ENCODE measurements at regions not wholly inside any gene's neighbourhood (a gene's known extent, or its start where the extent isn't known, plus 50 kb on each side); places are given as distances from the start of the nearest gene placed in this dataset.

- Histone ChIP-seq H3K36me3 (ENCODE audit: insufficient read depth, low read length) (no peaks in the 10 kb centered on the region), H3K9me3 (ENCODE audit: control insufficient read depth in 1 of 2, insufficient read depth in 1 of 2, low read length in 2 of 2) (no peaks in the 10 kb centered on the region), H3K4me3 (ENCODE audit: low read length) (no peak overlapping the region), H3K4me1 (ENCODE audit: insufficient read depth, low read length) (no peaks in the 10 kb centered on the region), H3K27ac (ENCODE audit: low read depth in 1 of 2, low read length in 2 of 2) (no peak overlapping the region), H3K27me3 (ENCODE audit: control insufficient read depth in 1 of 2, insufficient read depth in 2 of 2, low read length in 2 of 2) (no peaks in the 10 kb centered on the region)
- intact Hi-C loops (cut with DNase I, micrococcal nuclease): no loop called here
- Mint-ChIP-seq H3K4me1 (ENCODE audit: low read depth) (no peaks in the 10 kb centered on the region), H3K9me3 (peaks cover 11% of the 10 kb centered on the region), H3K4me3 (no peak overlapping the region), H3K27ac (no peak overlapping the region), H3K36me3 (ENCODE audit: low read depth) (no peaks in the 10 kb centered on the region), H3K27me3 (peaks cover 4% of the 10 kb centered on the region)
- ATAC-seq (ENCODE audit: poor library complexity): no peak
- DNase-seq: no peak
- ChIA-PET POLR2A (no interaction called here), CTCF (no interaction called here)
- no peak for TF ChIP-seq CTCF (IDR thresholded peaks at IDR 0.05)
Measured at GRCh38 chr1:209150114-209150513, 433.4 kb upstream of the CAMK1G start.

- no peak for DNase-seq
- Histone ChIP-seq H3K36me3 (ENCODE audit: insufficient read depth, low read length) (no peaks in the 10 kb centered on the region), H3K27me3 (ENCODE audit: control insufficient read depth in 1 of 2, insufficient read depth in 2 of 2, low read length in 2 of 2) (no peaks in the 10 kb centered on the region), H3K9me3 (ENCODE audit: control insufficient read depth in 1 of 2, insufficient read depth in 1 of 2, low read length in 2 of 2) (no peaks in the 10 kb centered on the region), H3K4me3 (ENCODE audit: low read length) (no peak overlapping the region), H3K27ac (ENCODE audit: low read depth in 1 of 2, low read length in 2 of 2) (no peak overlapping the region), H3K4me1 (ENCODE audit: insufficient read depth, low read length) (no peaks in the 10 kb centered on the region)
- H3K27ac Mint-ChIP-seq: no peak overlapping the region
- ChIA-PET POLR2A (no interaction called here), CTCF (no interaction called here)
- peaks cover 11% of the 10 kb centered on the region for H3K9me3 Mint-ChIP-seq
- ATAC-seq (ENCODE audit: poor library complexity): no peak
- intact Hi-C loops (cut with DNase I, micrococcal nuclease): no loop called here
- no peaks in the 10 kb centered on the region for H3K4me1 Mint-ChIP-seq (ENCODE audit: low read depth)
- H3K4me3 Mint-ChIP-seq: no peak overlapping the region
- no peaks in the 10 kb centered on the region for H3K36me3 Mint-ChIP-seq (ENCODE audit: low read depth)
- no peak for TF ChIP-seq CTCF (IDR thresholded peaks at IDR 0.05)
- no peaks in the 10 kb centered on the region for H3K27me3 Mint-ChIP-seq
Measured at GRCh38 chr1:209153411-209153810, 430.1 kb upstream of the CAMK1G start.

- intact Hi-C loops (cut with DNase I, micrococcal nuclease): no loop called here
- no peaks in the 10 kb centered on the region for H3K27me3 Mint-ChIP-seq
- Histone ChIP-seq H3K4me1 (ENCODE audit: insufficient read depth, low read length) (no peaks in the 10 kb centered on the region), H3K9me3 (ENCODE audit: control insufficient read depth in 1 of 2, insufficient read depth in 1 of 2, low read length in 2 of 2) (no peaks in the 10 kb centered on the region), H3K36me3 (ENCODE audit: insufficient read depth, low read length) (no peaks in the 10 kb centered on the region), H3K27me3 (ENCODE audit: control insufficient read depth in 1 of 2, insufficient read depth in 2 of 2, low read length in 2 of 2) (no peaks in the 10 kb centered on the region), H3K4me3 (ENCODE audit: low read length) (no peak overlapping the region), H3K27ac (ENCODE audit: low read depth in 1 of 2, low read length in 2 of 2) (no peak overlapping the region)
- ChIA-PET POLR2A (no interaction called here), CTCF (no interaction called here)
- DNase-seq (no peak), ATAC-seq (ENCODE audit: poor library complexity) (no peak)
- H3K4me1 Mint-ChIP-seq (ENCODE audit: low read depth): no peaks in the 10 kb centered on the region
- TF ChIP-seq CTCF (IDR thresholded peaks at IDR 0.05): no peak
- H3K4me3 Mint-ChIP-seq: no peak overlapping the region
- H3K27ac Mint-ChIP-seq: no peak overlapping the region
- H3K36me3 Mint-ChIP-seq (ENCODE audit: low read depth): no peaks in the 10 kb centered on the region
- H3K9me3 Mint-ChIP-seq: peaks cover 10% of the 10 kb centered on the region
Measured at GRCh38 chr1:209154912-209155311, 428.6 kb upstream of the CAMK1G start.
